ENCODE measurements at regions not wholly inside any gene's neighbourhood (a gene's known extent, or its start where the extent isn't known, plus 50 kb on each side); places are given as distances from the start of the nearest gene placed in this dataset.

GRCh38 chr11:80810695-80811094 lies 1369.9 kb upstream of the TENM4 start:
- TF ChIP-seq CTCF (IDR thresholded peaks at IDR 0.05; ENCODE audit: extremely low read depth in 1 of 2, insufficient read depth in 1 of 2, low read depth in 1 of 2, low read length in 2 of 2) (no peak), EZH2 (IDR thresholded peaks at IDR 0.05; ENCODE audit: borderline replicate concordance, low read depth, low read length, severe bottlenecking) (no peak), POLR2A (IDR thresholded peaks at IDR 0.05; ENCODE audit: low read depth, low read length) (no peak), FOS (IDR thresholded peaks at IDR 0.05; ENCODE audit: borderline replicate concordance, insufficient read depth, low read length) (no peak), POLR2AphosphoS5 (IDR thresholded peaks at IDR 0.05; ENCODE audit: insufficient read depth, low read depth, low read length) (no peak)
